Midbrain (tissue), 1 donor: ENCODE measurements at regions not wholly inside any gene's neighbourhood (a gene's known extent, or its start where the extent isn't known, plus 50 kb on each side); places are given as distances from the start of the nearest gene placed in this dataset.

Source experiments
- DNase-seq: peaks from one replicate; lab custom pipeline; 2025; lab: John Stamatoyannopoulos, UW

DNA sequence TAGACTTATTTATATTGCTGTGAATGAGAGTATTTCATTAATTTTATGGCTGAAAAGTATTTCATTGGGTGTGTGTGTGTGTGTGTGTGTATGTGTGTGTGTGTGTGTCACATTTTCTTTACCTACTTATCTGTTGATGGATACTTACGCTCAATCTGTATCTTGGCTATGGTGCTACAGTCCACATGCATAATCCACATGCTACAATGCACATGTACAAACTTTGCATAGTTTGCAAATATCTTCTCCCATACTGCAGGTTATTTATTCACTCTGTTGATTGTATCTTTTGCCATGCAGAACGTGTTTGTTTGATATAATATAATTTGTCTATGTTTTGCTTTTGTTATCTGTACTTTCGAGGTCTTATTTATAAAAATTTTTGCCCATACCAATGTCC, 167.8 kb downstream of the RAB28 start:
- no peak for DNase-seq

DNA sequence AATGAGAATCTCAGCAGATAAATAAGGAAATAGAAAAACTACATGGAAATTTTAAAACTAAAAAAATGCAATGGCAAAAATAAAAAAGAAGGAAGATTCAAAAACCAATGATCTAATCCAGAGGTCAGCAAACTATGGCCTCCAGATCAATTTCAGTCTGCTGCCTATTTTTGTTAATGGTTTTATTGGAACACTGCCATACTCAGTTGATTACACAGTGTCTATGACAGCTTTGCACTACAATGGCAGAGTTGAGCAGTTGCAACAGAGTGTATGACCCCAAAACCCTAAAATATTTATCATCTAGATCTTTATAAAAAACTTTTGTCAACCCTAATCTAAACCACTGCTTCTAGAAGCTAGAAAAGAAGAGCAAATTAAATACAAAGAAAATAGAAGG, 170.3 kb downstream of the RAB28 start:
- DNase-seq: no peak

DNA sequence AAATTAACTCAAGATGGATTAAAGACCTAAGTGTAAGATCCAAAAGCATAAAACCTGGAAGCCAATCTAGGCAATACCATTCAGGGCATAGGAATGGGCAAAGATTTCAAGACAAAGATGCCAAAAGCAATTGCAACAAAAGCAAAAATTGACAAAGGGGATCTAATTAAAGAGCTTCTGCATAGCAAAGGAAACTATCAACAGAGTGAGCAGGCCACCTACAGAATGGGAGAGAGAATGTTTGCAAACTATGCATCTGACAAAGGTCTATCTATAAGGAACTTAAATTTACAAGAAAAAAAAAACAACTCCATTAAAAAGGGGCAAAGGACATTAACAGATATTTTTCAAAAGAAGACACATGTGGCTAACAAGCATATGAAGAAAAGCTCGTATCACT, 171.9 kb downstream of the RAB28 start:
- no peak for DNase-seq

DNA sequence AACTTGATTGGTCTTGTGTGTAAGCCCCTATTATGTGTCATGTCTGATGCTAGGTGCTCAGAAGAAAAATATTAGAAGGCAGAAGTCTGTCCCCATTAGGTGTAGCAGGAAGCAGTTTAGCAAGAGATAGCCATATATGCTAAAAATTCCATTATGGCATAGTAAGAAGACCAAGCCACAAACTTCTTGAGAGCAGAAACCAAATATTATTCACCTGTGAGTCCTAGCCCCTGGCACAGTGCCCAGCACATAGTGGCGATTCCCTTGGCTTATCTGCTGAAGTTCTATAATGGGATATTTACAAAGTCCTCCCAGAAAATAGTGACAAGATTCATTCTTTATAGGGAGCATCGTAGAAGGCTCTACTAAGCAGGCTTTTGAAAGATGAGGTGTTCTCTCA, 174.4 kb downstream of the RAB28 start:
- no peak for DNase-seq

DNA sequence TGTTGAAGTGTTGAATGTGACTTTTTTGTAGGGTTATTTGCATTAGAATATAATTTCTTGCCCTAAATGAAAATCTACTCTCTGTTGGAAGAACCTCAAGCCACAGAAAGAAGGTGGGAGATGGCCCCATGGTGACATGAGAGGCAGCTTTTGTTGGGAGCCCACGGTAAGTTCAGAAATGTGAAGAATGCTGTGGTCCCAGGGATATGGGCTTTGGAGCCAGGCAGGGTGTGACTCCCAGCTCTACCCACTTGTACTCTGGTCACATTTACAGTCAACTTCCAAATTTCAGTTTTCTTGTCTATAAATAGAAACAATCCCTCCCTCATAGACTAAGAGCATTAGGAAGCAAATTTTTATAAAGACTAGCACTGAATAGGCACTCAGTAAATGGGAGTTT, 177.8 kb downstream of the RAB28 start:
- DNase-seq: no peak

DNA sequence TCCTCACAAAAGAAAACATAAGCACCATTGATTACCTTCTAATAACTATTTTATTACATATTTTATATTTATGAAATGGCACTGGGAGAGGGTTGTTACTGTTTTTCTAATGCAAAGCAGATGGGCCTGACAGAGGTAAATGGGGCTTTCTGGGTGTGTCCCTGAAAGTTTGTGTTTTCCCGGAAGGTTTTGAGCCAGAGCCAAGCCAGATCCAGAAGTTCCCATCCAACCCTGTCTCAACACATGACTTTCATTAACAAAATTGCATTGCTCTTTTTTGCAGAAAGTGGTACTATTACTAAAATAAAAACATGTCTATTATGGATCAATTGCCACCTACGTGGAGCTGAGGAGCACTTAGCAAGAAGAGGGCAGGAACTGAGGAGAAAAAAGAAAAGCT, 181.3 kb downstream of the RAB28 start:
- DNase-seq: no peak

DNA sequence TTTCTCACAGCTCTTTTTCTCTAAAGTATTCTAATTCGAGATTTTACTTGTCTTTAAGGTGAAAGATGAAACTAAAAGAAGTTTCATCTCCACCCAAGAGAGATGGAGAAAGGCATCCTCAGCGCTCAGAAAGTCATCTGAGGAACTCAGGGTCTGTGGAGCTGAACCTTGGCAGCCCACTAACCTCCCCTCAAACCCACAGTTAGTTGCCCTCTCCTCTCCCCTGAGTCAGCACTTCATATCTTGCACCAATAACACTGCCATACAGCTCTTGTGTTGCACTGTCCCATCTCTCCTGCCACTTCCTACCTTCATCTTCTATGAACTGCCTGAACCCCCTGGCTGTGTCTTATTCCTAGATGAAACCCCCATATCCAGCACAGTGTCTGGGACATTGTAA, 184.8 kb downstream of the RAB28 start:
- DNase-seq: no peak

DNA sequence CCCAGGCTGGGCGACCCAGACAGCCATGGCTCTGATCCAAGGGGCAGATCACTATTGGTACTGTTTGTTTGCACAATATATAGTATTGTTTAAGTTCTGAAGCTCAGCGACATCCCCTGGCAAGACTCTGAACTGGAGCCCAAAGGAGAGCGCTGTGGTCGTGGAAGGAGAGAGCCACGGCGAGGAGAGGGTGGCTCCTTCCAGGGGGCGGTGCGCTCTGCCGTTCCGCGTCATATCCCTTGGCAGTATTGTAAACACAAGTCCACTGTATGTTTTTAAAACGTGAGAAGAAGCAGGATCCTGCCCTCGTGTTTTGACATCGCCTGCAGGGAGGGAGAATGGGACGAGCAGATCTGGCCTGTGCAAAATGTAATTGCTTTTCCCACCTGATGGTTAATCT, 185.5 kb downstream of the RAB28 start:
- no peak for DNase-seq

DNA sequence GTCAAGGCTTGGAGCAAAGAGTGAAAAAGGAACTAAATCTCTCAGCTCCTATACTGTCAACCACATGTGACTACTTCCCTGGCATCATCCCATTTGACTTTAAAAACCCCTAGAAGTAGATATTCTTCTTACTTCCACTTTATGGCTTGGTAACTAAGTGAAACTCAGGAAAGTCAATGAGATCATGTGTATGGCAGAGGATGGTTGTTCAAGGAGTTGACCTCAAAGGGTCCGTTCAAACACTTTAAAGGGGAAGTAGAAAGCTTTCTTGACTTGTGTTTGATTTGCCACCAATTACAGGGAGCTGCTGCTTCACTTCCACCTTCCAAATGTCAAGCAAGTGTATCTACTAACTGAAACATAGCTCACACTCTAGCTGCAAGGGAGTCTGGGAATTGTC, 187.2 kb downstream of the RAB28 start:
- no peak for DNase-seq

DNA sequence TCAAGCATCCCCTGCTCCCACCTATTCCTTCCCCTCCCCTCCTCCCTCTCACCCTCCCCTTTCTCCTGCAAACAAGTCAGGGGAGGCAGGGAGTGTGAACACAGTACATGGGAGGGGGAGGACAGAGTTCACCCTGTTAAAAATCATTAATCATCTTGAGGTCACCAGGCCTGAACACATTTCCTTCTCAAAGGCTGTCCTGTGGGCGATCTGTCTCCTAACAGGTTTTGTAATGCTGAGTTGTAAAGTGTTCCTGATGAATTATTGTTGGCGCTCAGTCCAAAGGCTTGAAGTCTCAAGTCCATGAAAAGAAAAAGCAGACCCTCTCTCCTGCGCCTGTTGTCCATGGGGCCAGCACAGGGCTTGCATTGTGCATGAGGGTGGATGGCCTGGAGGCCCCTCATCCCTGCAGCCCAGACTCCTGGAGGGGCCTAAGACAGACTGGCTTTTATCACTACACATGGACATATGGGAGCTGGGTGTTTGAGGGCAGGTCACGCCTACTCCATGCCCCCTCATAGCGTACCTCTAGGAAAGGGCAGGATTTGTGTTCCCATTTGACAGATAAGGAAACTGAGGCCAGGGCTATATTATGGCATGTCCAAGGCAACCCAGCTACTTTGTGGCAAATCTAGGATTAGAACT, 189.1 kb downstream of the RAB28 start:
- no peak for DNase-seq

DNA sequence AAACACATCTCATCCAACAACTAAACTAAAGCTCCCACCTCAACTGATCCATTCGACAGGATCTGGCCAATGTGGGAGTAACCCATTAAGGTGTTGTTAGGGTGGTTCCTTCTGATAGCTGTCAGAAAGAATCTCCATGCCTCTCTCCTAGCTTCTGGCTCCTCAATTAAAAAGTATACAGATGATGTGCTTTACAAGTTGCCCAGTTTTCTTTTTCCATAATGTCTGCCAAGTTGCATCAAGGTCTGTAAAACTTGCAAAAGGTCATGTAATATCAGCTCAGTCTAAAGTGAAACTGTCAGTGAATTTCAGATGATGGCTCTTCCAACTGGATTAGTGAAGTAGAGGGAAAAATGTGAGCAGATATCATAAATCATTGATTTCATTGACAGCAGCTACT, 191.8 kb downstream of the RAB28 start:
- no peak for DNase-seq

DNA sequence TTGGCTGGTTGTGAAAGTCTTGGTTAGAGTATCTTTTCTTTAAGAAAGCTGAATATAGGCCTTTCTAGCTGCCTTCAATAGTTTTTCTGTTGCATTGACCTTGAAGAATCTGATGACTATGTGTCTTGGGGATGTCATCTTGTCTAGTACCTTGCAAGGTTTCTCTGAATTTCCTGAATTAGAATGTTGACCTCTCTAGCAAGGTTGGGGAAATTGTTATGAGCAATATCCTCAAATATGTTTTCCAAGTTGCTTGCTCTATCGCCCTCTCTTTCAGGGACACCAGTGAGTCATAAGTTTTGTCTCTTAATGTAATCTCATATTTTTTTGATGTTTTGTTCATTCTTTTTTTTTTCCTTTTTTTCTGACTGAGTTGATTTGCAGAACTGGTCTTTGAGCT, 194.7 kb downstream of the RAB28 start:
- no peak for DNase-seq

DNA sequence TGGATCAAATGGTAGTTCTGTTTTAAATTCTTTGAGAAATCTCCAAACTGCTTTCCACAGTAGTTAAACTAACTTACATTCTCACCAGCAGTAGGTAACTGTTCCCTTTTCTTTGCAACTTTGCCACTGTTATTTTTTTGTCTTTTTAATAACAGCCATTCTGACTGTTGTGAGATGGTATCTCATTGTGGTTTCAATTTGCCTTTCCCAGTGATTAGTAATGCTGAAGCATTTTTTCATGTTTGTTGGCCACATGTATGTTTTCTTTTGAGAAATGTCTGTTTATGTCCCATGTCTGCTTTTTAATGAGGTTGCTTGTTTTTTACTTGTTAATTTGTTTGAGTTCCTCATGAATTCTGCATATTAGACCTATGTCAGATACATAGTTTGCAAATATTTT, 198.8 kb downstream of the RAB28 start:
- DNase-seq: no peak

DNA sequence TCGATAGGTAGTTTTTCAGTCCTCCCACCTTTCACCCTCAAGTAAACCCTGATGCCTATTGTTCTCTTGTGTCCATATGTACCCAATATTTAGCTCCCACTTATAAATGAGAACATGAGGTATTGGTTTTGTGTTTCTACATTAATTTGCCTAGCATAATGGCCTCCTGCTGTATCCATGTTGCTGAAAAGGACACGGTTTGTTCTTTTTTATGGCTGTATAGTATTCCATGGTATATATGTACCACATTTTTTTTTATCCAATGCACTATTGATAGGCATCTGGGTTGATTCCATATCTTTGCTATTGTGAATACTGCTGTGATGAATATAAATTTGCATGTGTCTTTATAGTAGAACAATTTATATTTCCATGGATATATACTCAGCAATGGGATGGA, 199.2 kb downstream of the RAB28 start:
- DNase-seq: no peak

DNA sequence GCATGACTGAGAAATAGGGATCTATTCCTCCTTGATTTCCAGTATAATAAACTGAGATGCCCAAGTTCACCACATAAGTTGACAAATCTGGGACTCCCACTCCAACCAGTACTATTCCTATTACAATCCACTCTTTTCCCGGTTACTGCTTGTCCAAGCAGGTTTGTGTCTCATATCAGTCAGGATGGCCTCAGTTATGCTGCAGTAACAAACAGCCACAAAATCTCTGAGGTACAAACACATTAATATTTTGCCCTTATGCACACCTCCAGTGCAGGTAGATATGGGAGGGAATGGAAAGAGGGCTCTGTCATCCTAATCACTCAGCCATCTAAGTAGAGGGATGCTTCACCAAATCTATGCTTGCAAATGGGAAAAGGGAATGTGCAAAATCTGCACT, 207.8 kb downstream of the RAB28 start:
- no peak for DNase-seq

DNA sequence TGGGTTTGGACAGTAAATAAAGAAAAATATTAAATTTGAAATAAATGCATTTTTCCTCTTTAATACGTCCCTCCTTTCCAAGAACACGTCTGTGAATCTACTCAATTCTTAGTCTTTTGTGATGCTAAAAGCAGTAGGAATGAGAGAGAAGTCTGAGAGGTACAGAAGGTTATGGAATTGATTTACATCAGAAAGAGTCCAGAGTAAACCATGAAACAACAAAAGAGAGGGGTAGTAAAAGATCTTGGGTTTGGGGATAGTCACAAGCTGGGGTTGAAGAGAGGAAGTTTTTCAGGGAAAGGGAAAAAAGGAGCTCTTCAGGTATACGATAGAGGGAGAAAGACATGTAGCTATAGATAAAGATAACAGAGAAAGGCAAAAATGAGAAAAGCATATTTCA, 215.4 kb downstream of the RAB28 start:
- no peak for DNase-seq

DNA sequence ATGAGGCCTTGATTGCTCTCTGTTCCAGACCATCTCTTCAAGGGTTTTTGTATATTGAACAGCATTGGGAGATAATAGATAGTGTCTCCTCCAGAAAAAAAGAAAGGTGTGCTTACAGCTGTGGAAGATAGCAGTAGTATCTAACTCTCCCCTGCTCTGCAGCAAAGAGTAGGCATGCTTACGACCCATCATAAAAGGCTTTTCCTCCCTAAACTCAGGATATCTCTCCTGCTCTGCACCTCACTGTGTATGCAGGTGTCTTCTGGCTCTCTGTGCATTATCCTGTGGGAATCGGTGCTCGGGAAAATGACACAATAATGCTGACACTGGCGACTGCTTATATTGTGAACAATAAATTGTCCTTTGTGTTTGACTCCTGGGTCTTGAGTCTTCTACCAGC, 216.0 kb downstream of the RAB28 start:
- DNase-seq: no peak

DNA sequence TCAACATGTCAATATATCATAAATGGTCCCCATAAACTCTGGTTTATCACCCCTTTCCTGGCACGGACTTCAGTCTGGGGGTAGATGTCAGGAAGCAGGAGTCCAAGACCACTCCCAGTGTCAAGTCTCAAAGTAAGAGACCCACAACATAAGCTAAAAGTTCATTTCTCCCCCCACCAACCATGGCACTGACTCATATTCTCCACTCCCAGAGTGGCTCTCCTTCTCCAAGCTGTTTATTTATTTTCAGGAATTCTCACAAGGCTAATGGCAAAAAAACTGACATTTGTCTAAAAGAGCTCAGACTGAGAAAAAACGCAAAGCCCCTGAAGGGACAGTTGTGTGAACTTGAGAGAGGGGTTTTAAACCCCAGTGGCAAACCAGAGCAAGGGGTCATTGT, 217.0 kb downstream of the RAB28 start:
- DNase-seq: no peak

DNA sequence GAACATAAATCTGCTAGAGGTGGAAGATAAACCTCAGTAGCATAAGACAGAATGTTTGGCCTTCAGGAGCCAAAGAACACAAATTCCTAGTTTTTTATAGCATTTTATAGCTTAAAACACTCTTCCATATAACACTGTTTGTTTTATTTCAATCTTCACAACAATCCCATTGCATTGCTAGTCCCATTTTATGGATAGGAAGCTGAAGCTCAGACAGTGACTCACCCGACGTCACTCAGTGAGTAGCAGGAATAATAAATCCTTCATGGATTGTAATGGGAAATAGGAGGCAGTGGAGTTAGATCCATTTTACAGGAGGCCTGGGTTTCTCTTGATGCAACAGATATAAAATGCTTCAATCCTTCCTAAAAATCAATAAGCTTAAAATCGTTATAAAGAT, 217.5 kb downstream of the RAB28 start:
- no peak for DNase-seq

DNA sequence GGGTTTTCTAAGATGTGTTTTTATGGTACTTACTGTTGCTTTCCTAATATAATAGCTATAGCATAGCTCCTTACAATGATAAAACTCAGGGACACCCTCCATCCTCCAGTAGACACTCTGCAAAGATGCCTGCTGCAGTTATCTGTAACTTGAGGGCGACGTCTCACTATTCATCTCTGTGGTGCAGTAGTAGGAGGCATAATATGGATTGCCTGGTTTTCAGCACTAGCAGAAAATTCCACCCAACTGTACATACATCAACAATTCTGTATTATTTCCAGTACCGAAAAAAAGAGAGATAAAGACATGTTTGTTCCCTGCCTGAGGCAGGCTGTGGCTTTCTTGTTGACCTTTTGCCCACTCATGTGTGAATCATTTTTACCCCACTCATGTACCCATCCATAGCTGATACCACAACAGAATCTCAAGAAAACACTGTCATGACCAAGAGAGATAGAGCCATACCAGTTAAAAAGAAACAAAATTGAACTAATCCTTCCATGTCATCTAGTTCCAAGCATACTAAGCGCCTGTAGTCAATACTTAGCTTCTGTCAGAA, 220.1 kb downstream of the RAB28 start:
- no peak for DNase-seq

DNA sequence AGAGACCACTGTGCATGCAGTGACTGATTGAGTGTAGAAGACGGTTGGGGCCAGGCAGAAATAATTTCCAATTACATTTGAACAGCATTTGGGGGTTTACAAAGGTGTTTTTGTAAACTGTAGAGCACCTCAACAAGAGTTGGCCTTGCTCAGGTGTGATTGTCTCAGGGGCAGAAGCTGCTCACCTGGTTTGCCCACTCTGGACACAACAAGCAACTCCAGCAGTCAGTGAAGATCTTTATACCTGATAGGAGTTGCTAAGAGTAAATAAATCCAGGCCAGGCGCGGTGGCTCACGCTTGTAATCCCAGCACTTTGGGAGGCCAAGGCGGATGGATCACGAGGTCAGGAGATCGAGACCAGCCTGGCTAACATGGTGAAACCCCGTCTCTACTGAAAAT, 221.3 kb downstream of the RAB28 start:
- no peak for DNase-seq

DNA sequence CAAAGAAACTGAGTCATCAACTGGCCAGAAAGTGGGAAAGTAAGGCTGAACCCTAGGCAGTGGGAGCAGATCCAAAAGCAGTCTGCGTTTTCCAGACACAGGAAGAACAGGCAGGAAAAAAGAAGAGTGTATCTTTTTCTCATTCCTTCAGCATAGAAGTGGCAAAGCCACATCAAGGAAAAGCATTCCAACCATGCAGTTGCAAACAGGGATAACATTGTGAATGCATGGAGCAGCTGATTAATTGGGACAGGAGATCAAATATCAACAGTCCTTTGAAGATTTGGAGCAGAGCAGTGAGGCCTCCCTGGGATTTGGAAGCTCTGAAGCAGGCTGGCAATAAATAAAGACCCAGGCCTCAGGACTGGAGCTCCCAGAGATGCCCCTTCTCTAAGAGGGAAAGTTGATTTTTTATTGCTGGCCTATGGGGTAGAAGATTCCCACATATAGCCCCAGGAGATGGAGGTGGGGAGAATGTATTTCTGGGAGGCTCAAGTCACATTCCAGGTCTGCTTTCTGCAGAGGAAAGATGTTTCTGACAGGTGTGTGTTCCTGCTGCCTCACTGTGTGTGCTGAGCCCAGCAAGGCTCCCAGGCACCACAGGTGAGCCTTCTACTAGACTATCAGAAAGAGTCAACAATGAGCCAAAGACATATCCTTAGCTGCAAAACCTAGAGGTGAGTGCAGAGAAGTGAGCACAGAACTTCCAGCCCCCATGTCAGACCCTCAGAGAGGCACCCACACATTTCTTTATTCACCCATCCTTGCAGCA, 222.5 kb downstream of the RAB28 start:
- DNase-seq: no peak

DNA sequence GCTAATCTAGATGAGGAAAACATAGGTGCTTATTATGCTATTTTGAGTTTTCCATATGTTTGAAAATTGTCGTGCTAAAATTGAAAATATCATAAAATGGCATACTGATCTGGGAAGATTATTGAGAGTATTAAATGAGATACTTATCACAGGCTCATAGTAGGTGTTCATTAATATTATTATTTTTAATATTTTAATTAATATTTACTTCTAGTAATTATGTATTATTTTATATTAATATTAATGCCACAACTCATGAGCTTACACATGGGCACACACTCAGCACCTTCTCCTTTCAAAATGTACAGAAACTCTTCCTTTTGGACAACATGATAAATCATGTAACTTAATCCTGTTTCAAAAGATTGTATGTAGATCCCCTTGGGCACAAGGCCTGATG, 223.6 kb downstream of the RAB28 start:
- DNase-seq: no peak

DNA sequence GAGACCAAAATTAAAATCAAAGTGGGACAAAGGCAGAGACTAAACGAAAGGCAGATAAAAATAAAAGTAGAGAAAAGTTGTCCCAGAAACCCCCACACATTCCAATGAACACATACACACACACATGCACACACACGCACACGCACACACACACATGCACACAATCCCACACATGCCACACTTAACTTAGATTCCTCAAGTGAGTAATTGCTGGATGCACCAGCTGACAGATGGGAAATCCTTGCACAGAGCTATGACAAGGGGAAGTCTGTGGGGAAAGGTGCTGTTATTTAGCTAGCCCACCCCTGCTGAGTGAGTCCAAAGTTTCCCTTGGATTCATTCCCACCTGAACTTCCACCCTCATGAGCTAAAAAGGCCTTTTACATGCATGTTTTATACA, 233.9 kb downstream of the RAB28 start:
- DNase-seq: no peak
